ENCODE measurements at regions not wholly inside any gene's neighbourhood (a gene's known extent, or its start where the extent isn't known, plus 50 kb on each side); places are given as distances from the start of the nearest gene placed in this dataset.

- DNase-seq: no peak
Measured at GRCh38 chr19:31154021-31154420, 195.2 kb downstream of the TSHZ3 start.

- DNase-seq: no peak
Measured at GRCh38 chr19:31152906-31153305, 196.3 kb downstream of the TSHZ3 start.

GRCh38 chr19:31149441-31149941 is 199.7 kb downstream of the TSHZ3 start:
- no peak for DNase-seq

DNA sequence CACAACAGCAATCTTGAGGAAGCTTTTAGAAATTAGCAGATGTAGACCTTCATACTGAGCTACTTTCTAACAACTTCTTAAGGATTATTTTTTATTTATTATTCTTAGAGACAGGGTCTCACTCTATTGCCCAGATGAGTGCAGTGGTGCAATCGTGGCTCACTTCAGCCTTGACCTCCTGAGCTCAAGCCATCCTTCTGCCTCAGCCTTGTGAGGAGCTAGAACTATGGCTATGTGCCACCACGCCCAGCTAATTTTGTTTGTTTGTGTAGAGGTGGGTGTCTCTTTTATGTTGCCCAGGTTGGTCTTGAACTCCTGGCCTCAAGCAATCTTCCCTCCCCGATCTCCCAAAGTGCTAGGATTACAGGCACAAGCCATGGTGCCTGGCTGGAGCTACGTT is 200.6 kb downstream of the TSHZ3 start:
- no peak for DNase-seq

DNA sequence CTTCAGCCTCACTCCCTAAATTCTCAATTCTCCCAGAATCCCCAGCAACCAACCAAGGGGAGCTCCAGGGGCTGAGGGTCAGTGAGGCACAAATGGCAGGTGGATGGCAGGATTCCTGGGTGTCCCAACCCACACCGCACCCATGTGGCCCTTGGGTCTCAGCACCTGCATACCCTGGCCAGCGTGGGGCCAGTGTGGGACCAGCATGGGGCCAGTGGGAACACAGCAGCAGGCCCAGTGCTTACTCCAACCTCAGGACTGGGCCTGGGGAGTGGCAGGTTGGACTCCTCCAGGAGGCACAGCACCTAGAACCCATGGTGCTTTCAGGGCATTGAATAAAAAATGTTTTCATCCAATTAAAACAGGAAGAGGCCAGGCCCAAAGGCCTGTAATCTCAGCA is 202.0 kb downstream of the TSHZ3 start:
- DNase-seq: no peak

DNA sequence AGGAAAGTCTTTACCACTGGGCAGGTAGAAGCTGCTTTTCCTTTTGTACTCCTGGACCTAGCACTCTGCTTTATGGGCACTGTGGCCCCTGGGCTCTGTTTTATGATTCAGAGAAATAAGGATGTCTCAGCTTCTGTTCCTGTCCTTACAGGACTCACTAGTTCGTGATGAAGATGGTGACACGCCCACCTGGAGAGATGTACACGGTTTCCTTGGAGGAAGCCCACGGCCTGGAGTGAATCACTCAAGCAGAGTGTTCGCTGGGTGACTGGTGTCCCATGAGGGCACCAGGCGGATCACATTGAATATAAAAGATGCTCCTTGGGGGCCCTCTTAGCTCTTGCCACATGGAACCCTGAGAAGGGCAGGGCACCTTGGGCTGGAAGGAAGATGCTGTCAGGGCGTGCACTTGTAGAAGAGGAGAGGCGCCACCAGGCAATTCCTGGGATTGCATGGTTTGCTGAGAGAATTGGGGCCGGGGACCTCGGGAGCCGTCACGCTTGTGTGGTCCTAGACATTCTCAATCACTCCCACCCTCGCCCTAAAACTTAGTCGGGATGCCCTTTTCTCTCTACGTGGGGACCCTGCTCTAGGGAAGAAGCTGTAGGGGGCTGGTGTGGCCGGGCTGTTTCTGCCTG is 202.6 kb downstream of the TSHZ3 start:
- no peak for DNase-seq

DNA sequence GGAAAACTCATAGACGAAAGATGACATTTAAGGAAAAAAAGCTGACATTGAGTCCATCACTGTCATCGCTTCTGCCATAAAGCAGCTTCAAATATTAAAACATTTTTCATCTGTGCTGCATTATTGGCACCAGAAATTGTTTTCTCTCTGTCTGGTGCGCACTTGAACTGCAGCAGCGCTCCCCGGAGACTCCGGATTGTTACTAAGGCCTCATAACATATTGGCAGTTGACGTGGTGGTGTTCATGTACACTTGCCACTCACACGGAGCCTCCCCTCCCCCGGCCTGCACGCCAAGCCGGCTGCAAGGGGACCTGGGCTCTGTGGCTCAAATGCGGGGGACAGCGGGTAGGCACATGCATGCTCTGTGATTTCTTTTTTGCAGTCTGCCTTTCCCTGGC is 203.2 kb downstream of the TSHZ3 start:
- DNase-seq: no peak

GRCh38 chr19:31145007-31145406 is 204.2 kb downstream of the TSHZ3 start:
- no peak for DNase-seq

DNA sequence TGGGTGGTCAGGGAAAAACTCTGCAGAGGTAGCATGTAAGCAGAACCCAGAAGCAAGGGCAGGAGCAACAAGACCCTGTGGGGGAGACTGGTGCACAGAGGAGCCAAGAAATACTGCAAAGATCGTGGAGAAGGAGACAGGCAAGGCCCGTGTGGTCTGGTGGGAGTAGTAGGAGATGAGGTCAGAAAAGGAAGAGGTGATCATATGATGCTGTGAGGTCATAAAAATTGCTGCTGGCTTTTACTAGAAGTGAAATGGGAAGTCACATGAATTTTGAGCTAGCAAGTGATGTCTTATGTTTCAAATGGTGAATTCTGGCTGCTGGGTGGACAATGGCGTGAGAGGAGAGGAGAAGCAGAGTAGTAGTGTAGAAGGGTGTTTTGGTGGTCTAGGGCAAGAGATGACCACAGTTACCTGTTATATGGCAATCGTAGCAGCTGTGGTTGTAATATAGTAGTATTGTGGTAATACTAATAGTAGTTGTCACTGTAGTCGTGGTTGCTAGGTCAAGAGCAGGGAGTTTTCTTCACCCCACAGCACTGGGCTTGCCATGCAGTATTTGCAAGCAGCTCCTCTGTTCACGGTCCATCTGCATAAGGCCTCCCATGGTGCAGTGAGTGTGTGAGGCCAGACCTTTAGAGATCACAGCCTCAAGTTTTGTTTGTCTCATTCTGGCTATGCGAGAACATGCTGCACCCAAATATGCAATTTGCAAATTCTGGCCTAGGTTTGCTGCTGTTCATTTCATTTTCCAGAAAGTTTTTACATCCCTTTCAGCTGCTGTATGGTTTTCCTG is 205.0 kb downstream of the TSHZ3 start:
- no peak for DNase-seq

DNA sequence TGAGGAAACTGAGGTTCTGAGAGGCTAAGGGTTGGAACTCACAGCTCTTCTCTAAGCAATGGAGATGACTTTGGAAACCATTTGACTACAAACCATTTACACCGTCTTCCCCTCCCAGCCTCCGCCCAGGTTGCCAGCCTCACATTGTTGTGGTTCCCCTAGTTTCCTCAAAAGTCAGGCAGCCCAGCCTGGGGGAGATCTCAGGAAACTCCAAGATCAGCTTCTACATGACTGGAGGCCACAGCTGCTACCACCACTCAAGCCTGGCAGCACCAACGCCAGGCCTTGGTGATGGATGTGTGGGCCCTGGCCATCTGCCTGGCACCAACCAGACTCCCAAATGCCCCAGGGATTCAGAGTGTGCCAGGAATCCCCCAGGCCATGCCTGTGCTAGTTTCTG is 207.9 kb downstream of the TSHZ3 start:
- DNase-seq: no peak

DNA sequence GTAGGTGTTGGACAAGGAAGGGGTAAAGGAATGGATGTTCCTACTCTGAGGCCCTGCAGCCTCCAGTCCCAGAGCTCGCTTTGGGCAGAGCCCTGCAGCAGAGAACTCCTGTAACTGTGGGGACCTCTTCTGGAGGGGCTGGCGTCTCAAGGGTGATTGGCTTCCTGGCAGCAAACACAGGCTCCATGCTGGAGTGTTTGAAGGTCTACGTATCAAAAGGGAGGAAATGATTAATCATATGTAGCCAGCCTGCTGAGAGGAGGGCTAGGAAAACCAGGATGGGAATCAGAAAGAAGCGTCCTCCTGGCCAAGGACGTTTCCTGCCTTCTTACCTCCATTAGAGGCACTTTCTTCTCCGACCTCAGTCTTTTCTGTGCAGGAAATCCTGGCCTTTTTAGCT is 208.5 kb downstream of the TSHZ3 start:
- DNase-seq: no peak

GRCh38 chr19:31139871-31140505 is 209.2 kb downstream of the TSHZ3 start:
- DNase-seq: no peak

DNA sequence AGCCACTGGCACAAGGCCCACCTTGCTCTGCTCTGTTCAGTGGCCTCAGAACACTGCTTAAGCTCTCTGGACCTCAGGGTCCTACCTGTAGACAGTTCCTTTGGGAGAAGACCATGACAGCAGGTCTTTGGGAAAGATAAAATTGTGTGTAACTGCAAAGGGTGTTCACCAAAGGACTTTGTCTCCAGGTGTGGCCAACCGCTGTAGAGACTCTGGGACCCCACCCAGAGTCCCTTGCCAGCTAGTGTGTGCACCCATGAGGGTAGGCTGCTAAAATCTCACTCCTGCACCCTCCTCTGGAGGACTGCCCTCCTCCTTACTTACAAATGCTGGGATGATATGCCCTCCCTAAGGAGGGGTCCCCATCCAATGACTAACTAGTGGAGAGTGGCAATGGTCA is 211.2 kb downstream of the TSHZ3 start:
- DNase-seq: no peak

GRCh38 chr19:31135841-31136240 is 213.4 kb downstream of the TSHZ3 start:
- no peak for DNase-seq

GRCh38 chr19:31132753-31133110 is 216.5 kb downstream of the TSHZ3 start:
- DNase-seq: no peak

DNA sequence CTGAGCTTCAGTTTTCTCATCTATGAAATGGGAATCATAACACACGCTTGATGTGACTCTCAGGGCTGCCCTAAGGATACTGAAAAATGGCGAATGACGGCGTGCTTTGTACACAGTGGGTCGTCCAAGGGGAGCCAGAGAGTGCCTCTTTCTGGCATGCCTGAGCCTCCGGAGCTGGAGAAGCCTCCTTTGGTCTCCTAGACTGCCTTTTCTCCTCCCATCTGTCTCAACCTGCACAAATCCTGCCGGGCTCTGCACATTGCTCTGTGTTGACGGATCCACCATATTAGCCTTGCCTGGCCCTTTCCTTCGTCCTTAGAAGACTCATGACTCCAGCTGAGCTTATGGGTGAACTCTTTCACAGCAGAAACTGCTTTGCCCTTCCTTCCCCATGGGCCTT is 220.9 kb downstream of the TSHZ3 start:
- DNase-seq: no peak

DNA sequence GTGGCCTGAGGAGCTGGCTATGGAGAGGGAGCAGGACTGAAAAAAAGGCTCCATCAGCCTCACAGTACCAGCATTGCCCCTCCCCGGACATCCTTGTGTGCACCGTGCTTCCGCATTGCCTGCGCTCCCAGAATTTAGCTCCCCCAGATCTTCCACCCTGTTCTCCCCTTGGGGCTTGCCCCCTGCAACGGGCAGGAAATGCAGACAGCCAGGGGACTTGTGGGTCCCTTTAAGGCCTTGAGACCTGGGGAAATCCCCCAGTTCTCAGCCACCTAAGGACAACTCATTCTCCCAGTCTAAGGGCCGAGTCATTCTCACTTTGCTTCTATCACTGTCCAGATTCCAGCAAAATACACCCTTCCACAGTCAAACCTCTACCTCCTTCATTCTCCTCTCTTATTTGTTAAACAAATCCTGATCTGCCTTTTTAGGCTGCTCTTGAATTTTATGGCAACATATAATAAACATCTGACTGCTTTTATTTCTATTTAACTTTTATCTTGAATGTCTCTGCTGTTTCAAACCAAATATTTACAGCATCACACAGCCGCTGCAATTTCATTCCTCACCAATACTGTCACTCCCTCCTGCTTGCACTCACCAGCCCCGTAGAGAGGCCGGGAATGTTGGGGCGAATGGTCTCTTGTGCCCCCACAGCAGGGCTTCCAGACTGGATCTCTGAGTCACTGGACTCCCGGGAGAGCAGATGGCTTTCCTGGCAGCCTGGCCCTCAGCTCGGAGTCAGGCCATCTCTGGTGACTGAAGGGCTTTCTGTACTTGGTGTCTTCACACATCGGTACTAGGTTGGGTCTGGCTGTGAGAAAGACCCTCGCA is 221.9 kb downstream of the TSHZ3 start:
- DNase-seq: no peak

- no peak for DNase-seq
Measured at GRCh38 chr19:31126236-31126635, 223.0 kb downstream of the TSHZ3 start.

- DNase-seq: no peak
Measured at GRCh38 chr19:31125071-31125470, 224.2 kb downstream of the TSHZ3 start.

GRCh38 chr19:31121501-31121900 is 227.7 kb downstream of the TSHZ3 start:
- no peak for DNase-seq

GRCh38 chr19:31120952-31121351 is 228.3 kb downstream of the TSHZ3 start:
- DNase-seq: no peak

DNA sequence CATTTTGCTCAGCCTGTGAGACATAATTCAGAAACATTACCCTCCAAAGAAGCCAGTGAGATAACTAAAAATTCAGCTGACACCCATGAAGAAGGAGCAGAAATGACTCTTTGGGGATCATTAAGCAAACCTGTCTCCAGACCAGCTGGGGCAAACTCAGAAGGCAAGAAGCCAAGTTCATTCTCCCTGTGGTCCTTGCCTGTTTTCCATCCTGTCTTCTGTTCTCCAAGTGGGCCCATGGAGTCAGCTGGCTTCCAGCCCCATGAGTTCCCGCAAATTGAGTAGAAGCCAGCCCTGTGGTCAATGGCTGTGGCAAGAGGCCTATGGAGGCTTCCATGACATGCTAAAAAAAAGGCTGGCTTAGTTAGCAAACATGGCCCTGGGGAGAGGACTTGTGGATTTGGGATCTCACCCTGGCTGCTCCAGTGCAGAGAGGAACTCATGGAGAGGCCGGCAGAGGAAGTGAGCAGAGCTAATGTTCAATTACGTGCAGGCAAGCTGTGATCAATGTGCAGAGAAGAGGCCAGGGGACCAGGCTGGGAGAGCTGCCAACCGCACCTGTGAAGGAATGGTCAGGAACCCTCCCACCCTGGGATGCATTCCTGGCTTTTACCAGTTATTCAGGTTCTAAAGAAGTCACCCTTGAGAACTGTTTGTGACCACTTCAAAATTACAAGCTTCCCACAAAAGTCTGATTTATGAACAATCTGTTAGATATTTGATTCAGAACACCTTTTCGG is 229.1 kb downstream of the TSHZ3 start:
- DNase-seq: no peak

DNA sequence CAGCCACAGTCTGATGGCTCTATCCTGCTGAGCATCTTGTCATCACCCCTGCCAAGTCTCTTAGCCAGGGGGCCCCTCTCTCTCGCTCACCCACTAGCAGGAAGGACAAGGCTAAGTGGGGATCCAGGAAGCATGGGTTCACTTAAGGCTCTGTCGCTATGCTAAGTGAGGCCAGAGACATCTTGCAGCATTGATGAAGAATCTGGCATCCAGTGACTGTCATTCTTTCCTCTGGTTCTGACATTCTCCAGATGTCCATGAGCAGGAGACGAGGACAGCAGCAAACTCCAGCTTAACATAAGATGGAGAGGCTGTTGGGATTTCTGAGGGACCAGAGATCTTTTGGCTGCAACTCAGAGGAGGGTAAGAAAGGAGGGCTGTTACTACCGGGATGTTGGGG is 230.2 kb downstream of the TSHZ3 start:
- no peak for DNase-seq

All from hematopoietic multipotent progenitor cell treated with erythropoietin and hydrocortisone succinate and interleukin-3 and kit ligand, for 6 days (in vitro differentiated cells).